GM23338 (cell line): ENCODE measurements at regions not wholly inside any gene's neighbourhood (a gene's known extent, or its start where the extent isn't known, plus 50 kb on each side); places are given as distances from the start of the nearest gene placed in this dataset.

ENCODE experiments used
- ATAC-seq: fragments of 200-7000 bp; cut with Tn5 transposase; 3 replicates; pipeline ENCODE4 v1.9.1; 2020
- DNase-seq: peaks from one replicate; pipeline ENCODE4 v3.0.0-alpha.2; 2015; ENCODE audit warnings: low spot score
- H2AFZ ChIP-seq: fragments of 200-600 bp; sonication (generic); 2 replicates; pipeline ENCODE4 v1.8.0; 2016; ENCODE audit warnings: antibody characterized with exemption, mild to moderate bottlenecking, moderate library complexity
- H3F3A ChIP-seq: fragments of 200-600 bp; sonication (generic); replicated peaks from 2 replicates; pipeline ENCODE4 v1.8.0; 2017; ENCODE audit warnings: antibody characterized with exemption, mixed run types, low read depth
- H3K27ac ChIP-seq: fragments of 200-600 bp; sonication (generic); 2 replicates; pipeline ENCODE4 v1.6.1; 2016; ENCODE audit warnings: low read depth
- H3K27me3 ChIP-seq: fragments of 200-600 bp; sonication (generic); 2 replicates; pipeline ENCODE4 v1.8.0; 2016; ENCODE audit warnings: mild to moderate bottlenecking, mixed run types, moderate library complexity; ENCODE audit not compliant: insufficient read depth
- H3K36me3 ChIP-seq: fragments of 200-600 bp; sonication (generic); 2 replicates; pipeline ENCODE4 v1.8.0; 2016; ENCODE audit warnings: mild to moderate bottlenecking; ENCODE audit not compliant: insufficient read depth
- H3K4me1 ChIP-seq: fragments of 200-600 bp; sonication (generic); 2 replicates; pipeline ENCODE4 v1.8.0; 2016; ENCODE audit warnings: mild to moderate bottlenecking, moderate library complexity; ENCODE audit not compliant: insufficient read depth
- H3K4me2 ChIP-seq: fragments of 200-600 bp; sonication (generic); 2 replicates; pipeline ENCODE4 v1.7.1; 2017; ENCODE audit warnings: mixed run types
- H3K4me3 ChIP-seq: fragments of 200-600 bp; sonication (generic); 2 replicates; pipeline ENCODE4 v1.6.1; 2016; ENCODE audit warnings: mixed run types
- H3K79me2 ChIP-seq: fragments of 200-600 bp; sonication (generic); replicated peaks from 2 replicates; pipeline ENCODE4 v1.8.0; 2017; ENCODE audit warnings: mild to moderate bottlenecking; ENCODE audit not compliant: insufficient read depth
- H3K9me2 ChIP-seq: fragments of 200-600 bp; sonication (generic); 2 replicates; pipeline ENCODE4 v1.8.0; 2017; ENCODE audit not compliant: insufficient read depth
- H4K20me1 ChIP-seq: fragments of 200-600 bp; sonication (generic); replicated peaks from 2 replicates; pipeline ENCODE4 v1.8.0; 2017; ENCODE audit warnings: mild to moderate bottlenecking; ENCODE audit not compliant: insufficient read depth
- H3K27ac Mint-ChIP-seq: 2 replicates; pipeline ENCODE4 v1.8.0; 2020; ENCODE audit warnings: inconsistent platforms, mild to moderate bottlenecking, moderate library complexity, mixed read lengths
- H3K27me3 Mint-ChIP-seq: 3 replicates; pipeline ENCODE4 v1.8.0; 2022; ENCODE audit warnings: low read depth, mild to moderate bottlenecking, moderate library complexity, mixed read lengths, inconsistent platforms; ENCODE audit not compliant: insufficient read depth, poor library complexity
- H3K36me3 Mint-ChIP-seq: 3 replicates; pipeline ENCODE4 v1.8.0; 2021; ENCODE audit warnings: low read depth, mild to moderate bottlenecking, inconsistent platforms, moderate library complexity, mixed read lengths
- H3K4me1 Mint-ChIP-seq: 3 replicates; pipeline ENCODE4 v1.8.0; 2020; ENCODE audit warnings: mild to moderate bottlenecking, inconsistent platforms, mixed read lengths
- H3K4me3 Mint-ChIP-seq: 3 replicates; pipeline ENCODE4 v1.8.0; 2021; ENCODE audit warnings: moderate library complexity, mild to moderate bottlenecking, inconsistent platforms, mixed read lengths
- H3K9me3 Mint-ChIP-seq: 3 replicates; pipeline ENCODE4 v1.8.0; 2020; ENCODE audit warnings: moderate library complexity, mild to moderate bottlenecking, inconsistent platforms, mixed read lengths
- CREB1 ChIP-seq: fragments of 250-450 bp; sonication (Bioruptor Pico); IDR thresholded peaks from 2 replicates; pipeline ENCODE4 v1.5.0; 2020; ENCODE audit warnings: low read depth, mild to moderate bottlenecking, moderate library complexity
- CTCF ChIP-seq, 2 experiments: fragments of 200-600 bp in 1 of 2; sonication (generic) in 1 of 2; conservative IDR thresholded peaks; 2 replicates each; pipeline versions ENCODE4 v1.5.1 to v1.6.1; 2016 to 2017; ENCODE audit warnings: antibody characterized with exemption in 2 of 2, low read depth in 2 of 2, mild to moderate bottlenecking in 2 of 2, moderate library complexity in 1 of 2
- ETS1 ChIP-seq: IDR thresholded peaks from 2 replicates; pipeline ENCODE4 v1.6.1; 2016; ENCODE audit warnings: antibody characterized with exemption
- EZH2 ChIP-seq: fragments of 200-600 bp; sonication (generic); IDR thresholded peaks from one replicate; pipeline ENCODE4 v1.8.0; 2017; ENCODE audit warnings: antibody characterized with exemption, mild to moderate bottlenecking, low read depth; ENCODE audit not compliant: unreplicated experiment
- EZH2phosphoT487 ChIP-seq: fragments of 200-600 bp; sonication (generic); IDR thresholded peaks from one replicate; pipeline ENCODE4 v1.8.1; 2018; ENCODE audit warnings: antibody characterized with exemption; ENCODE audit not compliant: unreplicated experiment
- JUNB ChIP-seq: IDR thresholded peaks from one replicate; pipeline ENCODE4 v1.6.1; 2016; ENCODE audit warnings: antibody characterized with exemption; ENCODE audit not compliant: unreplicated experiment
- NANOG ChIP-seq: IDR thresholded peaks from 2 replicates; pipeline ENCODE4 v1.6.1; 2016; ENCODE audit warnings: antibody characterized with exemption, borderline replicate concordance
- STAT1 ChIP-seq: IDR thresholded peaks from one replicate; pipeline ENCODE4 v1.6.1; 2016; ENCODE audit warnings: antibody characterized with exemption; ENCODE audit not compliant: unreplicated experiment
- ZNF114 ChIP-seq: fragments of 250-450 bp; sonication (Bioruptor Pico); IDR thresholded peaks from 2 replicates; pipeline ENCODE4 v1.5.0; 2020; ENCODE audit warnings: mild to moderate bottlenecking, moderate library complexity
- ZNF331 ChIP-seq: fragments of 250-450 bp; sonication (Bioruptor Pico); IDR thresholded peaks from 2 replicates; pipeline ENCODE4 v1.5.0; 2020; ENCODE audit warnings: low read depth, mild to moderate bottlenecking, moderate library complexity
- ZNF462 ChIP-seq: fragments of 250-450 bp; sonication (Bioruptor Pico); IDR thresholded peaks from 2 replicates; pipeline ENCODE4 v1.5.0; 2020; ENCODE audit warnings: mild to moderate bottlenecking, moderate library complexity

GRCh38 chr14:27320261-27320660 is 722.4 kb upstream of the NOVA1 start:
- Mint-ChIP-seq H3K4me3 (no peak overlapping the region), H3K4me1 (no peaks in the 10 kb centered on the region; the same call in 2 of the 3 replicates), H3K36me3 (peaks cover 13% of the 10 kb centered on the region; the same call in 2 of the 3 replicates), H3K27ac (no peak overlapping the region), H3K27me3 (no peaks in the 10 kb centered on the region), H3K9me3 (peaks cover 22% of the 10 kb centered on the region; the same call in 2 of the 3 replicates)
- TF ChIP-seq JUNB (no peak), CTCF (conservative IDR thresholded peaks at IDR 0.05; ENCODE audit: low read depth in 2 of 2) (no peak), CREB1 (CRISPR knock-in tag) (no peak), EZH2 (no peak), NANOG (no peak), ZNF462 (CRISPR knock-in tag) (no peak), ZNF331 (no peak), ZNF114 (CRISPR knock-in tag) (no peak), ETS1 (no peak), STAT1 (no peak), EZH2phosphoT487 (no peak)
- ATAC-seq (no peak), DNase-seq (no peak)
- no peak overlapping the region for H3K4me3 ChIP-seq
- no peaks in the 10 kb centered on the region for H3K4me1 ChIP-seq
- no peak overlapping the region for H2AFZ ChIP-seq
- H3K9me2 ChIP-seq, result no peaks in the 10 kb centered on the region
- no peaks in the 10 kb centered on the region for H3K79me2 ChIP-seq
- no peak overlapping the region for H3K27ac ChIP-seq
- no peaks in the 10 kb centered on the region for H3K36me3 ChIP-seq
- no peak overlapping the region for H3K4me2 ChIP-seq
- no peaks in the 10 kb centered on the region for H3F3A ChIP-seq
- no peaks in the 10 kb centered on the region for H3K27me3 ChIP-seq
- H4K20me1 ChIP-seq, result no peaks in the 10 kb centered on the region
